ENCODE measurements at regions not wholly inside any gene's neighbourhood (a gene's known extent, or its start where the extent isn't known, plus 50 kb on each side); places are given as distances from the start of the nearest gene placed in this dataset.

- TF ChIP-seq CTCF (conservative IDR thresholded peaks at IDR 0.05; ENCODE audit: low read depth in 2 of 2) (no peak), POLR2AphosphoS5 (IDR thresholded peaks at IDR 0.05; ENCODE audit: low read depth) (no peak)
Observed at GRCh38 chr3:117885011-117885441, 1149.6 kb downstream of the IGSF11 start.

Measured in GM23338 (cell line).